GM12874 (cell line): ENCODE measurements at regions not wholly inside any gene's neighbourhood (a gene's known extent, or its start where the extent isn't known, plus 50 kb on each side); places are given as distances from the start of the nearest gene placed in this dataset.

ENCODE experiments used
- CTCF ChIP-seq: IDR thresholded peaks from 2 replicates; pipeline ENCODE4 v1.5.1; 2011; ENCODE audit warnings: low read depth, mild to moderate bottlenecking, control low read depth, low read length, moderate library complexity; ENCODE audit not compliant: insufficient read depth

- TF ChIP-seq CTCF: no peak
Observed at GRCh38 chr7:41280491-41280890, 422.4 kb downstream of the INHBA start.

- no peak for TF ChIP-seq CTCF
Observed at GRCh38 chr7:41277561-41277960, 425.3 kb downstream of the INHBA start.

- no peak for TF ChIP-seq CTCF
Observed at GRCh38 chr7:41275255-41275654, 427.6 kb downstream of the INHBA start.

- TF ChIP-seq CTCF: no peak
Observed at GRCh38 chr7:41274179-41274578, 428.7 kb downstream of the INHBA start.

GRCh38 chr7:41272664-41273063 is 430.2 kb downstream of the INHBA start:
- TF ChIP-seq CTCF: no peak

- TF ChIP-seq CTCF: no peak
Observed at GRCh38 chr7:41268878-41269277, 434.0 kb downstream of the INHBA start.

GRCh38 chr7:41261080-41261479 is 441.8 kb downstream of the INHBA start:
- TF ChIP-seq CTCF: no peak

- TF ChIP-seq CTCF: no peak
Observed at GRCh38 chr7:41257660-41258059, 445.2 kb downstream of the INHBA start.
